NCI-H187 treated with DMSO at 0.1 percent for 48 hours (cell line): ENCODE measurements at regions not wholly inside any gene's neighbourhood (a gene's known extent, or its start where the extent isn't known, plus 50 kb on each side); places are given as distances from the start of the nearest gene placed in this dataset.
"Not testable (repeated sequence)": the region's sequence is repeated elsewhere in the genome, so short reads cannot be mapped to it uniquely, and the experiment has no call there.

ENCODE experiments used
- DNase-seq: peaks from one replicate; lab custom pipeline; 2025; lab: John Stamatoyannopoulos, UW

DNA sequence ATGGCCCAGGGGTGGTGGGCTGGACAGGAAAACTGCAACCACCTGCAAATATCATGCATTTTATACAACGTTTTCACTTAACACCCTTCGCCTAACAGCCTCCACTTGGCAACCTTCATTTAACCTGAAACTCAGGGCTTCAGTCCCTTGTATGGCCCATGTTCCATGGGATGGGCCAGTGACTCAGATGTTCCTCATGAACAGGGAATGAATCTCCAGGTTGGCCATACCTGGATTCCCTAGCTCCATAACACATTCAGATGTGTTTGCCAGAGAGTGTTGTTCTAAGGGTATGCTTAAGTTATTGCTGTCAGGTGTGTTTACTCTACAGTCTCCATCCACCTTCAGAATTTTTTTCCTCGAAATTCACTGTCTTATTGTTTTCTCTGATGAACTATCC lies 316.9 kb downstream of the JRKL start:
- DNase-seq = no peak

DNA sequence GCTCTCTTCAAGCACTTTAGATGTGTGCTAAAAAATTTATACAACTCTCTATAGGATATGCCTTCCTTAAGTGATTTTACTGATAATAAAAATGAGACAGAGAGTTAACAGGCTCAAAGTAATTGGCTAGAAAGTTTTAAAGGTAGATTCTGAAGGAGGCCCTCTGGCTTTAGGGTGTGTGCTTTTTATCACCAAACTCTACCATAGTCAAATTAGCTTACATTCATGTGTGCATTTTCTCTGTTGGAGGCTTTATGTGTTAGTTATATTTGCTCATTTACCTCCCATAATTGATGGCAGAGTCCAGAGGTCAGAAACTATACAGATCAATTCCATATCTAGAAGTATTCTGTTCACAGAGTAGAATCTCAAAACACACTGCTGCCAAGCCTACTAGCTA lies 317.5 kb downstream of the JRKL start:
- no peak for DNase-seq

DNA sequence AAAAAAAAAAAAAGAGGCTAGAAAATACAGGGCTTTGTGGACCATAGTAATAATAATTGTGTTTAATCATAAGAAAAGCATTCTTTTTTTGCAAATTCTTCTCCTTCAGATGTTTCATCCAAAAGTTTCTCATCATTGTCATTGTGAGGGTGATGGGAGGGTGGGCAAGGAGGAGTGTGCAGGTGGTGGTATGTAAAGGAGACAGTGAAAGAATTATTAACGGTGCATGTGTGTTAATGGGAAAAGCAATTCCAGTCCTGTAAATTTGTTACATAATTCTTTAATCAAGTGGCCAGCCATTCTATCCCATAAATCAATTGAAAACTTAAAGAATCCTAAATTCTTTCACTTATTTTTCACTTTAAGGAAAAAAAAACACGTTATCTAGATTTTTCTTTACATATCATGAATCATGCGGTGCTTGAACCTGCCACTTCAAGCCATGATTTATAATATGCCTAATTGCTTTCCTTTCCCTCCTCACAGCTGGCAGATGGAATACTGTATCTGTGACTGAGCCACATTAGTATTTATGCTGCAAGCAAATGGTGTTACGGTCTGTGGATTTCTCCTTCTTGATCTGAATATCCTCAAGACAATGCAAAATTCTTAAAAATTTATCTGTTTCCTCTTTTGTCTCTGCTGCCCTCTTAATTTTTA lies 318.5 kb downstream of the JRKL start:
- peak; percentile 19 for DNase-seq

DNA sequence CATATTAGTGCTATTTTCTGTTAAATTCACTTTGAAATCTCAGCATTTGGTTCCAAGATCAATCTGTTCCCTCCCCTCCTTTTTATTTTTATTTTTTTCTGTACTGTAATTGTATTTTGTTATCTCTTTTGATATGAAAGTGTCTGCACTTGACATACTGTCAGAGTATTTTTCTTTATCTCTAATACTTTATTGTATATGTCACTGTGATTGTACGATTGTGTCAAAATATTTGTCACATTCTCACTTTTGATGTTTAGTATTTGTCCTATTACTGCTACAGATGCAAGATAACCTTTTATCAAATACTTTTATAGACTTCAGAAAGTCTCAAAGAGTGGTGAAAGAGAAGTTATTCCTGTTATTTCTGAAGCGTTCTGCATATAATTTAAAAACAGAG lies 323.5 kb downstream of the JRKL start:
- DNase-seq = no peak

DNA sequence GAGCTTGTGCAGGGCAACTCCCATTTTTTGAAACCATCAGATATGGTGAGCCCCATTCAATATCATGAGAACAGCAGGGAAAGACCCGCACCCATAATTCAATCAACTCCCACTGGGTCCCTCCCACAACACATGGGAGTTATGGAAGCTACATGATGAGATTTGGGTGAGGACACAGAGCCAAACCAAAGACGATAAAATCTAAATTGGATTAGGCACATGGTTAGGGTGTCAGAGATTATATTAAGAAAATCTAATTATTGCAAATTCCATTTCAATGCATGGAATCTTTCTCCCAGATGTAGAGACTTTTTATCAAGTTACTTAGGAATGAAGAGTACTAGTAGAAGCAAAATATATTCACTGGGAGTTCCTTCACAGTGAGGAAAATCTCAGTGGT lies 324.9 kb downstream of the JRKL start:
- no peak for DNase-seq

DNA sequence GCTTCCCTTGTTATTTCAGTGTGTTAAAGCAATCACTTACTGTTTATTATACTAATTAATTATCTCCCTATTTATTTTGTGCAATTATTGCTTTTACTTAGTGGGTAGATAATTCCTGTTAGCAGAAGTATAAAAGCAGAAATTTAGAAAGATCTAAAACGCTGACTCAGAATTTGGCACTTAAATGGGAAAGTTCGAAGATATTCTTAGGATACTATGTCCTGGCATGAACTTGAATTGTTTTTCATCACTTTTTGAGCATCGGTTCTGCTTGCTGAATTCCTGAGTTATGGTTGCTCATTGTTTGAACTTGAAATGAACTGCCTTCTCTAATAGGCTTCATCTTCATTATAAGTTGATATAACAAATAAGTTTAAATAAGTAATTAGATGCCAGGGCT lies 325.4 kb downstream of the JRKL start:
- DNase-seq = no peak

DNA sequence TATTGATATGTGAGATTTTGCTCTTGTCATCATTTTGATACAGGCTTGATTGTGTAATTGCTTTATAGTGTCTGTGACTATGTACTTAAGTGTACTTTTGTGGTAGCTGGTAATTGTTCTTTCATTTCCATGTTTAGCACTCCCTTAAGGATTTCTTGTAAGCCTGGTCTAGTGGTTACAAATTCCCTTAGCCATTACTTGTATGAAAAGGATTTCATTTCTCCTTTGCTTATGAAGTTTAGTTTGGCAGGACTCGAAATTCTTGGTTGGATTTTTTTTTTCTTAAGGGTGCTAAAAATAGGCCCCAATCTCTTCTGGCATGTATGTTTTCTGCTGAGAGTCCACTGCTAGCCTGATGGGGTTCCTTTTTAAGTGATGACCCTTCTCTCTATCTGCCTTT lies 346.8 kb downstream of the JRKL start:
- DNase-seq = no peak

DNA sequence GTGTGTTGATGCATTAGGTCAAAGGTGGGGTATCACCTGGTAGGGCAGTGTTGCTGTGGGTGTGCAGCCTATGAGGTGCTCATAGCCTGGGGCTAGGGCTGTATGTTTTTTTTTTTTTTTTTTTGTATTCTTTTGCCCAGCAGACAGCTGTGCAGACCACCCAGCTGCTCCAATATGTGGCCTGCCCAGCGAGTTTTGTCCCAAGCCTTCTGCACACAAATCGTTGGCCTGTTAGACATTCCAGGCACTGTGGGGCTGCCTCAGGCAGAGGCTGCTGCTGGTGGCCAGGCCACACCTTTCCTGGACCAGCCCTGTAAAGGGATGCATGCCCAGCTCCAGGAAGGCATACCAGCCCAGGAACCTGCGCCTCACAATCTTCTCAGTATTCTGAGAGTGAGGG lies 348.5 kb downstream of the JRKL start:
- no peak for DNase-seq

DNA sequence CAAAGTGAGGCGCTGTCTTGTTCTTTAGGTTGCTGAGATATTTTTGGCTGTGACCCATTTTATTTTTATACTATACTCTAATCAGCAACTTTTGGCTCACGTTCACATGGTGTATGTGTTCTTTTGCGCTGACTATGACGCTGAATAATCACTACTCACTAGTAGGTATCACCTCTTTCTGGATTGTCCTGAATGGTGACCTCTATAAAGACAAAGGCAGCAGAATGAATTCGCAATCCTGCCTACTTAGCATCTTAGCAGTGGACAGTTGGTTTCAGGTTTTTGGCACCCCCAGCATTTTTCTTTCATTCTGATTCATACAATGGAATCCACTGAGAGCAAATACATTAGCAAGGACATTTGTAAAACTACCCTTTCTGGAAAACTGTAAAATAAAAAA lies 351.3 kb downstream of the JRKL start:
- no peak for DNase-seq

DNA sequence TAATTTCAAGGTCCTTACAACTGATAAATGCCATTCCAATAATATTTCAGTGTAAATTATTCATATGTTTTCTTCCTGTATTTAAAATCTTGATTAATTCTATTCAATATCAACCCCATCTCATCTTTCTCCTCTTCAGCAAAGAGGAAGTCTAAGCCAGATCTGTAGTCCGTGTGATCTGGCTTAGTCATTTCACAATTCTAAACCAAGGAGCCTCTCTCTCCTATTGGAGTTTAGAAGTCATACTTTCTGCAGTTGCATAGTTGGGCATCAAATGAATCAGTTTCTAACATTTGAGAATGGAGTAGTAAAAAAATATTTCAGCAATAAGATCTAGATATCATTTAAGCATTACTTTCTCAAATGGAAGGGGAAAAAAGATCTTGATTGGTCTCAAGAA lies 354.9 kb downstream of the JRKL start:
- no peak for DNase-seq

DNA sequence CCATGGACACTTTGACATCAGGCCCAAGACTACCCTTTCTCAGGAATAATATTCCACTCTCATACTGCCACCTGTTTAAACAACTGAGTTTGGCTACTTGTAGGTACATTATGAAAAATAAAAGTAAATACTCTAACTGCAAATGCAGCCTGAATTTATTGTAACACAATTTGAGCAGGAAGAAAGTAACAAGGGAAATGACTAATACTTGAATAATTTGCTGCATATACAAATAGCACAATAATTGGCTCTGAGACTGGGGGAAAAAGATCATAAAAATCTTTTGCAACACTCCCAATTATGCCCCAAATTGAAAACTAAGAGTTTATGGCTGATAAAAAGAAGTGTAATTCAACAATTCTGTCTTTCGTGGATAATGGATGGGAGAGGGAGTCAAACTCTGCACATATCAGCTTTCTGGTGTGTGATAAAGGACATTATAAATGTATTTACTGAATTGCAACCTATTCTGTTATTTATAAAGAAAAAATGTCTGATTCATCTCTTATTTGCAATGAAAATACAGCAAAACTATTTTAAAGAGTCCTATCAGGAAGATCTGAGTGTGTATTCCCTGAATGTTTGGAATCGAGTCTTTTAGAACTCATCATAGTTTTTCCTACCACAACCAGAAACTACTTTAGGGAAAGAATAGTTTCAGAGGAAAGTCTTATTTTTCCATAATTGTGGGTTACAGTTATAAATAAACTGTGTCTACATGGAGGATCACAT lies 359.0 kb downstream of the JRKL start:
- DNase-seq = no peak

DNA sequence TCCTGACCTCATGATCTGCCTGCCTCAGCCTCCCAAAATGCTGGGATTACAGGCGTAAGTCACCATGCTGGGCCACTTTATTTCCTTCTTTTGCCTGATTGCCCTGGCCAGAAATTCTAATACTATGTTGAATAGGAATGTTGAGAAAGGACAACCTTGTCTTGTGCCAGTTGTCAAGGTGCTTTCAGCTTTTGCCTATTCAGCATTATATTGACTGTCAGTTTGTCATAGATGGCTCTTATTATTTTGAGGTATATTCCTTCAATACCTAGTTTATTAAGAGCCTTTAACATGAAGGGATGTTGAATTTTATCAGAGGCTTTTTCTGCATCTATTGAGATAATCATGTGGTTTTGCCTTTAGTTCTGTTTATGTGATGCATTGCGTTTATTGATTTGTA lies 362.0 kb downstream of the JRKL start:
- not testable (repeated sequence) for DNase-seq

DNA sequence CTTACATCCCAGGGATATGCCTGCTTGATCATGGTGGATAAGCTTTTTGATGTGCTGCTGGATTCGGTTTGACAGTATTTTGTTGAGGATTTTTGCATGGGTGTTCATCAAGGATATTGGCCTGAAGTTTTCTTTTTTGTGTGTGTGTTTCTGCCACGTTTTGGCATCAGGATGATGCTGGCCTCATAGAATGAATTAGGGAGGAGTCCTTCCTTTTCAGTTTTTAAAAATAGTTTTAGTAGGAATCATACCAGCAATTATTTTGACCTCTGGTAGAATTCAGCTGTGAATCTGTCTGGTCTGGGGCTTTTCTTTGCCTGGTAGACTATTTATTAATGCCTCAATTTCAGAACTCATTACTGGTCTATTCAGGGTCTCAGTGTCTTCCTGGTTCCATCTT lies 362.4 kb downstream of the JRKL start:
- no peak for DNase-seq

DNA sequence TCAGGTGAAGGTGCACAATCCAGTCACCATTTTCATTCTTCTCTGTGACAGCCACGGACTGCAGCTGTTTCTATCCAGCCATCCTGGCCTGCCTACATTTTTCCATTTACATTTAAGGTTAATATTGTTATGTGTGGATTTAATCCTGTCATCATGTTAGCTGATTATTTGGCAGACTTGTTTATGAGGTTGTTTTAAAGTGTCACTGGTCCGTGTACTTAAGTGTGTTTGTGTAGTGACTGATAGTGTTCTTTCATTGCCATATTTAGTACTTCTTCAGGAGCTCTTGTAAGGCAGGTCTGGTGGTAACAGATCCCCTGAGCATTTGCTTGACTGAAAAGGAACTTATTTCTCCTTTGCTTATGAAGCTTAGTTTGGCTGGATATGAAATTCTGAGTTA lies 364.2 kb downstream of the JRKL start:
- DNase-seq = no peak

DNA sequence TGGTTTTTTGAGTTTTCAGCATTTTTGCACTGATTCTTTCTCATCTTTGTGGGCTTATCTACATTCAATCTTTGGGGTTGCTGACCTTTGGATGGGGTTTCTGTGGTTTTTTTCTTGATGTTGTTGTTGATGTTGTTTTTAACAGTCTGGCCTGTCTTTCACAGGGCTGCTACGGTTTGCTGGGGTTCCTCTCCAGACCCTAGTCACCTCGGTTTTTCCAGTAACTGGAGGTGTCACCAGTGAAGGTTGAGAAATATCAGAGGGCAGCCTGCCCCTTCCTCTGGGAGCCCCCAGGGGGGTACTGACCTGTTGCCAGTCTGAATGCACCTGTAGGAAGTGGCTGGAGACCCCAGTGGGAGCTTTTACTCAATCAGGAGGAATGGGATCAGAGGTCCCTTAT lies 365.4 kb downstream of the JRKL start:
- no peak for DNase-seq

DNA sequence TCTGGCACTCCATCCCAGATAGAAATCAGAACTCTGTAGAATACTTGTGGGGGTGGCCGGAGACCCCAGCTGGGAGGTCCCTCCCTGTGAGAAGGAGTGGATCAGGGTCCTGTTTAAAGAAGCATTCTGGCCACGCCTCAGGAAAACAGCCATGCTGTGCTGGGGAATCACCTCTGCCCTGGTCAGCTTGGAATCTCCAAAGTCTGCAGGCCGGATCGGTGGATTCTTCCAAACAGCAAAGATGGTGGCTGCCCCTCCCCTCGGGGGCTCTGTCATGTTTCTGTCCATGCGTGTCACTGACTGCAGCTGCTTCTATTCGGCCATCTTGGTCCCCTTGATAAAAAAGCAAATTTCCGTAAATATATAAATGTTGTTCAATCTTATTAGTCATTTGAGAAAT lies 365.9 kb downstream of the JRKL start:
- no peak for DNase-seq

DNA sequence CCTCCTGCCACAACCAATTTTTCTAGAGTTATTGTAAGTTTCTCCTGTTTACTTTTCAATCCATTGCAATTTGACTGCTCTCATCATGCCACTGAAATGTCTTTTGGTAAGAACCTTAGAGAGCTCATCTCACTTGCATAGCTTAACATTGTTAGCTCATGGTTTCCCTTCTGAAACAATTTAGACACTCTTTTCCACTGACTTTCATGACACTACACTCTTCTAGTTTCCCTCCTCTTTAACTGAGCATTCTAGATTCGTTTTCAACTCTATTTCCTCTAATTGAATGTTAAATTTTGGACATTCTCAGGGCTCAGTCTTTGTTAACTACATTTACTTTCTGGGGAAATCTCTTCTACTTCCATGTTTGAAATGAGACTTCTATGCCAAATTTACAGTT lies 369.1 kb downstream of the JRKL start:
- no peak for DNase-seq

DNA sequence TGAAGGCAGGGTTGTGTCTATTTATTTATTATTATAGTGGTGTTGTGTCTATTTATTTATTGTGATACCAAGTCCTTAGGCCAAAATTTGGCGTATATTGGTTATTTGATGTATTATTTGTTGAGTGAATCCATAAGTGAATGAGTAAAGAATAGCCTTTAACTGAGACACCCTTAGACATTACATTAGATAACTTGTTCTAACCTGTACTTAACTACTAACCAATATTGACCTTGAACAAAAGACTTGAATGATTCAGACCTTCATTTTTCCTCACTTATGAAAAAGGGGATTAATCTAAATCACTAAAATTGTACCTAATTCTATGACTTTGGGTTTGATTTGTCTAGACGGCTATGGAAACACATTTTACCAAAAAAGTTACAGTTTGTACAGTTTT lies 370.5 kb downstream of the JRKL start:
- DNase-seq = no peak

DNA sequence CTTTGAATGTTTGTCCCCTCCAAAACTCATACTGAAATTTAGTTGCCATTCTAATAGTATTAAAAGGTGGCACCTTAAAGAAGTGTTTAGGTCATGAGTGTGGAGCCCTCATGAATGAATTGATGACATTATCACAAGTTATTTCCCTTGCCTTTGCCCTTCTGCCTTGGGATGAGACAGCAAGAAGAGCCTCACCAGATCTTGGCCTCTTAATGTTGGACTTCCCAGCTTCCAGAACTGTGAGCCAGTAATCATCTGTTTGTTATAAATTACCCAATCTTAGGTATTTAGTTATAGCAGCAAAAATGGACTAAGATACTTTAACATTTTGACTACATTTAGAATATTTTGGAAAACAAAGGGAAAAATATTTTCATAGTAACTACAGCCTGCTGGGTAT lies 371.0 kb downstream of the JRKL start:
- DNase-seq = no peak

DNA sequence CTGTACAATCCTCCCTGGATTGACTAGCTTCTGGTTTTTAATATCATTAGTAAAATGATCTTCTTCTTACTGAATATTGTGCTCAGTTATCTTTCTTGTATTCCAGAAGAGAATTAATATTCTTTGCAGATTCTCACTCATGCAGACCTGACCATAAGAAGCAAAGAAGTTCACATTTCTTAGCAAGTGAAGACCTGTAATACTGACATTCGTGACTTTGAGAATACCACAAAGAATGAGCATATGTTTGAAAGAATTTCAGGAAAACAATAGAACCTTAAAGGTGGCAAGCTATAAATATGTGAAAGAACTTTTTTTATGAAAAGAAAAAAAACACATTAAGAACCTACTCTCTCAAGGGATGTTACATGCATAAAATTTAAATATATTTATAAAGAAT lies 371.6 kb downstream of the JRKL start:
- no peak for DNase-seq

DNA sequence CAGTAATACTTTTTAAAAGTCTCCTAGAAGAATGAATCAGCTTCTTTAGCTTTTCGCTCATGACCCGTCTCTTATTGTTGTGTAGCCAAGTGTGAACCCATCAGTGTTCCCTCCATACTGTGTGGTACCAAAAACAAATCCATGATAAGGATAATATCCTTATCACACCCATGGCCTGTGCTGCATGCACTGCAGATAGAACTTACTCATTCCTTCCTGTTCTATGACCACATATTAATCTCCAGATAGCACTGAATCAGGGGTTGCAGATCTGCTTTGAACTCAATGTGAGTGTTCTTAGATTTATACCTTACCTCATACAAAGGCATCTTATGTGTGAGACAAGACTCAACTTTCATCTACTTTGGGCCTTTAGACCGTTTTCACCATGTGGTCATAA lies 373.4 kb downstream of the JRKL start:
- no peak for DNase-seq

DNA sequence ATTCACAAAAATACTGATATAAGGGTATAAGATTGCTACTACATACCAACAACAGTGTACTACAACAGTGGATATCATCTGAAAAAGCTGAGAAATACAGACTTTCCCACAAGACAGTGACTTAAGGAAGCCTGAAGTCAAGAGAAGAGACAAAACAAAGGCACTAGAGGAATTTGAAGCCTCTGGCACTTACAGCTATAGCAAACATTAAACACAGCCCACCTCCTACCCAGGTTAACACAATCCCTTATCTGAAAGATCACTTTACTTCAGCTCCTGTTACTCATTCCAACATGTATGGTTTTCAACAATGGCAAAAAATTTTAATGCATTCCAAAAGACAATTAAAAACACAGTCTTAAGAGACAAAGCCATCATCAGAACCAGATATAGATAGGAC lies 388.5 kb downstream of the JRKL start:
- DNase-seq = no peak

DNA sequence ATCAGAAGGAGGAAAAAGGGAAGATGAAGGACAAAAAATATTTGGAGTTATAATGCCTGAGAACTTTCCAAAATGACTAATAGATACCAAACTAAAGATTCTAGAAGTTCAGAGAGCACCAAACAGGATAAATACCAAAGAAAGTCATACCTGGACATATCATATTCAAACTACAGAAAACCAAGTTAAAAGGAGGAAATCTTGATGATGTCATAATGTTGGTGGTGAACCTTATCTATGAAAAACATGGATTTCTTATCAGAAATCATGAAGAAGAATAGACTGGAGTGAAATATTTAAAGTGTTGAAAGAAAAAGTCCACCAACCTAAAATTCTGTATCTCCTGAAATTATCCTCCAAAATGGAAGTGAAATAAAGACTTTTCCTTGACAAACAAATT lies 389.2 kb downstream of the JRKL start:
- DNase-seq = no peak

DNA sequence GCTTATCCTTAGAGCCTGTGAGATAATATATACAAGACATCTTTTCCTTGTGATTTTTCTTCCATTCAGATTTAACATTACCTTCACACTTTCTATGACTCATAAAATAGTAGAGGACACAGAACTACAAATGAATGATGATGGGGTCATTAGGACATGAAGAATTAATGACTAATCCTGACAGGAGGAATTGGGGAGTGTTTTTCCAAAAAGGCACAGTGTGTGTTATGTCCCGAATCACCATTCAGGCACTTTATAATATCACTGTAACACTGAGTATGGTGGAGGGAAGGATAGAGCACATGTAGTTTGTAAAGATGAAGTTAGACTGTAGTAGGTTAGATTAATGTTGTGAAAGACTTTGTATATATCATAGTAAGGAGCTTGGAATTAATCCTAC lies 391.3 kb downstream of the JRKL start:
- no peak for DNase-seq
